Ramos (cell line): ENCODE measurements at regions not wholly inside any gene's neighbourhood (a gene's known extent, or its start where the extent isn't known, plus 50 kb on each side); places are given as distances from the start of the nearest gene placed in this dataset.

ENCODE experiments used
- in situ Hi-C: fragments of 300-500 bp; cut with MboI; formaldehyde crosslinking; loops from one replicate; pipeline ENCODE4 v1.14.3; 2022; ENCODE audit warnings: low sequenced_read_pairs; ENCODE audit not compliant: unreplicated experiment

DNA sequence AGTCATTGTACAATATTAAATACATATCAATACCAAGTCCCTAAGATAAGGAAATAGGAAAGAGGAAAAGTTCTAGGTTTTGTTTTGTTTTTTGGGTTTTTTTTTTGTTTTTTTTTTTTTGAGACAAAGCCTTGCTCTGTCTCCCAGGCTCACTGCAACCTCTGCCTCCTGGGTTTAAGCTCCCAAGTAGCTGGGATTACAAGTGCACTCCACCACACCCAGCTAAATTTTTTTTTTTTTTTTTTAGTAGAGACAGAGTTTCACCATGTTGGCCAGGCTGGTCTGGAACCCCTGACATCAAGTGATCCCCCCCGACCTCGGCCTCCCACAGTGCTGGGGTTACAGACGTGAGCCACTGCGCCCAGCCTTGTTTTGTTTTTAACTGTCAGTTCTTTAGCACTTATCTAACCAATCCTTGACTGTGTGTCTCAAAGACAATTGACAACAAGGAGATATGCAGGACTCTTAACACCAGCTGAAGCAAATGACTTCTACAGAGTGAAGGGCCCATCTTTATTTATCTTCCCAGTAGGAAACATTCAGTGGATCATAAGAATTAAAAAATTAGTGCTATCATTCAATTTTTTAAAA, 100.0 kb upstream of the RAP2B start:
- in situ Hi-C loops: no loop called here

- in situ Hi-C loops: no loop called here
These were observed 98.7 kb upstream of the RAP2B start for GRCh38 chr3:153063337-153063736.

DNA sequence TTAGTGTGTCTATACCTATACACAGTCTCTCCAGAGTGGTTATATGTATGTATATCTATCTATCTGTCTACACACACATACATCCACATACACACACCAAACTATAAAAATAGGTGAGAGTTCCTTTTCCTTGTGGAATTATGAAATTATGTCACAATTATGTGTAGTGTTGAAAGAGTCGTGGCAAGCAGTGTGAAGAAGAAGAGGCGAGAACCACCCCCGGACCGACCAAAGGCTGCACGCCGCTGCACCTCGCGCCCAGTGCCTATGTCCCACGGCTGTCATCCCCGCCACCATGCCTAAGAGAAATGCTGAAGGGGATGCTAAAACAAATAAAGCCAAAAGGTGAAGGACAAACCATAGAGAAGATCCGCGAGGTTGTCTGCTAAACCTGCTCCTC, 95.0 kb upstream of the RAP2B start:
- in situ Hi-C loops: no loop called here

- in situ Hi-C loops: no loop called here
These were observed 92.2 kb upstream of the RAP2B start for GRCh38 chr3:153069598-153070510.

DNA sequence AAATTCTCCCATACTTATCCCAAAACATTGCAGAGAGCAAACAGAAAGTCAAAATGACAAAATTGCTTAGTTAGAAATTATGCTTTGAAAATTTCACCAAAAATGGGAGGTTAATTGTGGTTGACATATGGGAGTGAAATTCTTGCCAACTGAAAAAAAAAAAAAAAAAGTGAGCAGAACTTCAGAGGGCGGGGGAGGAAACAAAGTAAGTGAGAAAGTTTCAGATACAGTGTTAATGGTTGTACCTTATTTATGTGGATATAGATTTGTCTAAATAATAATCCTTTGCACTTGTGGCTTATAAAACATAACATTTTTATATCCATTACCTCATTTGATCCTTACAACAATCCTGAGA, 91.5 kb upstream of the RAP2B start:
- in situ Hi-C loops: no loop called here

- in situ Hi-C loops: no loop called here
These were observed 89.6 kb upstream of the RAP2B start for GRCh38 chr3:153072382-153072781.

- in situ Hi-C loops: no loop called here
These were observed 89.2 kb upstream of the RAP2B start for GRCh38 chr3:153072856-153073255.

DNA sequence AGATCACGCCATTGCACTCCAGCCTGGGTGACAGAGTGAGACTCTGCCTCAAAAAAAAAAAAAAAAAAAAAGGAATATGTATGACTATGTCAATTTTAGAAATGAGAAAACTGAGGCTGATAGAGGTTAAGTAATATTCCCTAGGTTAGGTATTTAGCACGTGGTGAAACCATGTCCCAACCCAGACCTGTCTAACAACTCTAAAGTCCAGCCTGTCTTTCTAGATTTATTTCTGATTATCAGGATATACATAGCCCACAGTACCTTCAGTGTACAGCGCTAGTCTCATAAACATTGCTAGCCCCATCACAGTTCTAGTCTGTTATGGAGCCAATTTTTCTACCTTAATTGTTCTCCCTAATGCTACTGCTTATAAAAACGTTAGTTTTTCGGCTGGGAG, 88.4 kb upstream of the RAP2B start:
- in situ Hi-C loops: no loop called here

DNA sequence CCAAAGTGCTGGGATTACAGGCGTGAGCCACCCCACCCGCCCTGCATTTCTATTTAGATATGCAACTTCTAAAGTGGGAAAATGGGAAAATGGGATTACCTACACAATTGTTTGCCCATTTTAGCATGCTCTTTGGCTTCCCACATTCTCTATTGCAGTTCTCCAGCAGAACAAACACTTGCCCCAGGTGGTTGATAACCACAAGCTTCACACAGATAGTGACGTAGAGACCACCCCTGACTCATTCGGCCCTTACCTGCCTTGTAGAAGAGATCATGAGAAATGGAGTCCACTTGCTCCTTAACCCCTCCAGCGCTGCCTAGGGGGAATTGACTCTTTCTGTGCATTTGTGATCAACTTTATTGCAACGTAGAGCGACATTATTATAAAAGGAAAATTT, 83.2 kb upstream of the RAP2B start:
- in situ Hi-C loops: no loop called here

- in situ Hi-C loops: no loop called here
These were observed 82.6 kb upstream of the RAP2B start for GRCh38 chr3:153079386-153079785.

GRCh38 chr3:153080778-153081240, 81.2 kb upstream of the RAP2B start:
- in situ Hi-C loops: no loop called here

- in situ Hi-C loops: no loop called here
These were observed 77.6 kb upstream of the RAP2B start for GRCh38 chr3:153084431-153084830.

GRCh38 chr3:153087595-153088566, 74.1 kb upstream of the RAP2B start:
- in situ Hi-C loops: no loop called here

- in situ Hi-C loops: no loop called here
These were observed 72.4 kb upstream of the RAP2B start for GRCh38 chr3:153089620-153090019.

DNA sequence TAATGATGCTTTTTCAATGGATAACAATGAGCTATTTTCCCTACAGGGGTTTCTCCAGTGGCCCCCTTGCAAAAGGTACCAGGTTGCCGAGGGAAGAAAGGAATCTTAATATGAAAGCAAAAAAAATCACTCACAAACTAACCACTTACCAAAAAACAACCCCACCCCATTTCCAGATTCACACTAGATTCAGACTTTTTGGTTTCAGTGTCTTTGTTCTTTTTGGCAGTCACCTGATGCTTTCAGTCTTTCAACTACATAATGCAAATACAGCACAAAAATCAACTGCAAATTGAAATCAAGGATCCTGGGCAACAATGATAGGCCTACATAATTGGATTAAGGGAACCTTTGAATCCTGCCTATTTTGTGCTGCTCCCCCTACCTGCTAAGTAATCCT, 71.1 kb upstream of the RAP2B start:
- in situ Hi-C loops: no loop called here

DNA sequence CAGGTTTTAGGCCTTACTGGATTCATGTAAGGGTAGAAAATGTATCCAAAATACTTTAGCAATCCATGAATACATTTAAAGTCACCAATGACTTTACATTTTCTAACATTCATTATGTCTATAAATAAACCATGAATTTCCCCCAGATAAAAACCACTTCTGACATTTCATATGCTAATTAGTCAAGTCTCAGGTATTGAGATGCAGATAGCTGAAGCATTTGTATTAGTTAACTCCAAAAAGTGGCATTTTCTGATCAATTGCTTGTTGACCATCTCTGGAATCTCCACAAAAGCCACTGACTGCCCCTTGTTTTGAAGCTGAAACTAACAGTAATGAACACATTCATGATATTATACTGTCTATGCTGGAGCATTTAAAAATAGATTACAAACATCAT, 68.4 kb upstream of the RAP2B start:
- in situ Hi-C loops: no loop called here

GRCh38 chr3:153094386-153094785, 67.6 kb upstream of the RAP2B start:
- in situ Hi-C loops: no loop called here

GRCh38 chr3:153095441-153095840, 66.6 kb upstream of the RAP2B start:
- in situ Hi-C loops: no loop called here

DNA sequence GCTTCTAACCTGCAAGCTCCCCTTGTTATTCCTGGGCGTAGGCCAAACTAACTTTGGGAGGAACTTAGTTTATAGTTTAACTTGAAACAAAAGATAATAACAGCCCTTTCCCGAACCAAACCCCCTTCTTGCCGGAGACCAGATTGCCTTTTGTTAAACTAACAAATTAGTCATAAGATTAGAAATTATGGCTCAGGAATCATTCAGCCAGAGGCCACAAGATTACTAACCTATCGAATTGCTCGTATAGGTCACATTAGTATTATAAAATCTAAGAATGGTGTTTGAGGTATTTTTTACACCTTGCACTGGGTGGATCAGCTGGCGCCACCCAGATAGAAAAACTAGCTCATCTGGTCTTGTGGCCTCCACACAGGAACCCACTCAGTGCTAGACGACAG, 65.3 kb upstream of the RAP2B start:
- in situ Hi-C loops: no loop called here

GRCh38 chr3:153097213-153097612, 64.8 kb upstream of the RAP2B start:
- in situ Hi-C loops: no loop called here

DNA sequence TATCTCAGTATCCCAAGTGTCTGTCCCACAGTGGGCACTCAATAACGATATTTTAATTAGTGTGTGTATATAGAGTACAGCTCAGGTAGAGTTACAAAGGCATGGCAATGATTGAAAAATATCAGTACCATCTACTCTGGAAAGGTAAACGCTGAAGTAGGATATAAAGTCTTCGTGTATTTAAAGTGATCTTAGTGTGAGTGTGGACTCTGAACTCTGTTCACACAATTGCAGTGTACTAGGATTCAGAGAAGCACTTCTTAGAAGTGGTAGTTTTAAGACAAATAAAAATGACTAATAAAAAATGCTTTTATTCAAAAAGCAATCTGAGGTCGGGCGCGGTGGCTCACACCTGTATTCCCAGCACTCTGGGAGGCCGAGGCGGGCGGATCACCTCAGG, 62.9 kb upstream of the RAP2B start:
- in situ Hi-C loops: no loop called here
